Transverse colon (tissue), 4 donors: ENCODE measurements at regions not wholly inside any gene's neighbourhood (a gene's known extent, or its start where the extent isn't known, plus 50 kb on each side); places are given as distances from the start of the nearest gene placed in this dataset.
A peak's percentile ranks its signal among the peaks of the same experiment; 100 is the strongest.

ENCODE experiments used
- DNase-seq: peaks from one replicate; pipeline ENCODE4 v3.0.0-alpha.2; 2019
- H3K27ac ChIP-seq, 4 donors: fragments of 200-600 bp; sonication (generic); 2 replicates each; pipeline ENCODE4 v1.5.1; 2016 to 2018; ENCODE audit warnings: inconsistent platforms in 4 of 4
- H3K27me3 ChIP-seq: fragments of 200-600 bp; sonication (generic); 2 replicates; pipeline ENCODE4 v1.5.1; 2017; ENCODE audit warnings: inconsistent platforms
- H3K36me3 ChIP-seq, 4 donors: fragments of 200-600 bp; sonication (generic); 2 replicates each; pipeline ENCODE4 v1.5.1; 2017 to 2019; ENCODE audit warnings: inconsistent platforms in 4 of 4
- H3K4me1 ChIP-seq, 4 donors: fragments of 200-600 bp; sonication (generic); 2 replicates each; pipeline ENCODE4 v1.5.1; 2017 to 2020; ENCODE audit warnings: inconsistent platforms in 4 of 4
- H3K4me3 ChIP-seq, 4 donors: fragments of 200-600 bp; sonication (generic); 1 replicate in 1 of 4; 2 replicates in 3 of 4; pipeline versions ENCODE4 v1.5.1 to v1.6.1; 2017 to 2019; ENCODE audit warnings: inconsistent platforms in 4 of 4
- H3K9me3 ChIP-seq, 2 donors: fragments of 200-600 bp; sonication (generic); 2 replicates each; pipeline ENCODE4 v1.5.1; 2017 to 2019; ENCODE audit warnings: inconsistent platforms in 2 of 2
- CTCF ChIP-seq, 5 experiments: fragments of 200-600 bp in 3 of 5; fragments of 450-650 bp in 2 of 5; sonication (generic) in 3 of 5; IDR thresholded peaks; 1 replicate in 2 of 5; 2 replicates in 3 of 5; pipeline ENCODE4 v1.5.1; 2016 to 2017; ENCODE audit warnings: antibody characterized with exemption in 5 of 5, inconsistent platforms in 3 of 5, mild to moderate bottlenecking in 2 of 5, moderate library complexity in 1 of 5
- EP300 ChIP-seq: sonication (generic); formaldehyde crosslinking; IDR thresholded peaks from one replicate; pipeline ENCODE4 v1.6.1; 2017; ENCODE audit warnings: antibody characterized with exemption, low read depth
- POLR2A ChIP-seq: fragments of 450-650 bp; IDR thresholded peaks from one replicate; pipeline ENCODE4 v1.6.1; 2016; ENCODE audit warnings: antibody characterized with exemption, mild to moderate bottlenecking, moderate library complexity
- POLR2AphosphoS5 ChIP-seq, 3 donors: sonication (generic); formaldehyde crosslinking; IDR thresholded peaks; one replicate each; pipeline ENCODE4 v1.6.1; 2016; ENCODE audit warnings: antibody characterized with exemption in 3 of 3
- WGBS, 2 donors: methylation state at CpG; one replicate each; pipeline ENCODE4 v1.1.5; 2018; ENCODE audit warnings: low coverage in 1 of 2; 5-methylcytosine and 5-hydroxymethylcytosine counted together
- in situ Hi-C, 4 donors: fragments of 200-750 bp; cut with MboI; loops; one replicate each; pipeline versions ENCODE4 v1.15.0 to v1.15.1; 2017; ENCODE audit warnings: low sequenced_read_pairs in 3 of 4, low pct_ligation_motif_present in 1 of 4, low pct_unique_long_range_greater_than_20kb in 1 of 4
- intact Hi-C: fragments of 100-400 bp; cut with DNase I; formaldehyde crosslinking; loops from one replicate; pipeline ENCODE4 v1.15.1; 2023; ENCODE audit warnings: low total_unique reads

- 73 to 86% methylated on average over 2 to 4 of the region's 4 CpGs for WGBS, 2 donors
- H3K4me3 ChIP-seq: no peak overlapping the region
- no peak for TF ChIP-seq CTCF (IDR thresholded peaks at IDR 0.05)
- TF ChIP-seq POLR2AphosphoS5 (IDR thresholded peaks at IDR 0.05): no peak
- no peak for TF ChIP-seq POLR2A
- no peak for TF ChIP-seq EP300
- DNase-seq: no peak
- in situ Hi-C loops (no loop called here), intact Hi-C loops (no loop called here)
- H3K36me3 ChIP-seq: no peaks in the 10 kb centered on the region
- H3K27ac ChIP-seq: no peak overlapping the region
- H3K4me1 ChIP-seq: peaks cover 0 to 5% (median 0%) of the 10 kb centered on the region in 4 donors
- H3K27me3 ChIP-seq: no peaks in the 10 kb centered on the region
- no peaks in the 10 kb centered on the region for H3K9me3 ChIP-seq
Measured at GRCh38 chr5:56671571-56671970, 143.8 kb upstream of the MAP3K1 start.

DNA sequence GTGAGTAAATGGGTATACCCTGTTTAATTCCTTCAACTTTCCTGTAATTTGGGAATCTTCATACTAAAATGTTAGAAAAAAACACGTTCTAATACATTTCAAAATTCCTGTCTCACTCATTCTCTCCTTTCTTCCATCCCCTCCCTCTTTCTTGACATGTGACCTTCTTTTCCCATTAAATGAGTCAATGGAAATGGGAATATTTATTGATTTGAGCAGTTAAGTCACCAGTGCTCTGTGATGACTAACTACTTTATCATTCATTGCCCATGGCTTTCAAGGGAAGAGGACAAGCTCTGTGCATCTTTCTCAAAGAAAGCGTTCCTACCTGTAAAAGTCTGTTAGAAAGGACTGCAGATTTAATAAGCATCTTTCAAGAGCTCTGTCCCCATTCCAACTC lies 144.4 kb upstream of the MAP3K1 start:
- Histone ChIP-seq H3K4me3 (no peak overlapping the region), H3K4me1 (peaks cover 0 to 5% (median 0%) of the 10 kb centered on the region in 4 donors), H3K27ac (peak overlapping the region in 1 of 4 donors; percentile 22), H3K27me3 (no peaks in the 10 kb centered on the region), H3K36me3 (no peaks in the 10 kb centered on the region), H3K9me3 (no peaks in the 10 kb centered on the region)
- intact Hi-C loops: no loop called here
- TF ChIP-seq CTCF (IDR thresholded peaks at IDR 0.05) (no peak), POLR2AphosphoS5 (IDR thresholded peaks at IDR 0.05) (no peak), POLR2A (no peak), EP300 (no peak)
- in situ Hi-C loops: no loop called here
- DNase-seq: no peak
- WGBS, 2 donors: 95 to 100% methylated on average over 1 to 2 of the region's 2 CpGs

DNA sequence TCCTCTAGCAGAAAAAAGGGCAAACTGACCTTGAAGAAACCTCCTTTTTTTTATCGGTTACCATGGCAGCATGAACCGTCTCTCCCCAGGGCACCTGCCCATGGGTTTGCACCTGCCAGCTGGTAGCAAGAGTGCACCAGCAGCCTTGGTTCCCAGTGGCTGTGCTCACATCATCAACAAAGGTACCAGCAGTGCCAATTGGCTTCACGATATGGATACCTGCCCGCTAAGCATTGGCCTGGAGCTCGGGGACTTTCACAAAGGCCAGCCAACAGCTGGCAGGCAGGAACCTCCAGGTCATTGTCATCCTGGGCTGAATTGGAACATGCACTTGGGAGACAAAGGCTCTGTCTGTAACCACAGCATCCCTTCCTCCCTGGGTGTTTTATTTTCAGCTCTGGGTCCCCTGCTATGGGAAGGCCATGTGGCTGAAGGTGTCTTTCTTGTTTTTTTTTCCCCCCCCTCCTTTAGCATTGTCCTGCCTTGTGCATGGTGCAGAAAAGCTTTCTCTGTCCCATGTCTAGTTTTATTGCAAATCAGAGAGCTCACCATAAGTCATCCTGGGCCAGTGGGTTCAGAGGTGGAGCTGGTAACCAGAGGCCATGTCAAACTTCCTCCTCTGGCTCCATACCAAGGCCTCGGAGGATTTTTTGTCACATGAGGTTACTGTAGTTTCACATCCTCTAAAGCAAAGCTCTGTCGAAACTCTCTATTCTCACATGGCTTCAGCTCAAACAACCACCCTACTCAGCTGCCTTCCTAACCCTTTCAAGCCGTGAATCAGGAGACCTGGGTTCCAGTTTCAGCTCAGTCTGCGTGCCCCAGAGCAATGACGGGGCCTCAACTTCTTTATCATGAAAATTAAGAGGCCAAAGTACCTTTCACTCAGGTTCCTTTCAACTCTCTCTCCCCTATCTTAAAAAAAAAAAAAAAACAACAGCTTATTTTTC lies 145.5 kb upstream of the MAP3K1 start:
- Histone ChIP-seq H3K36me3 (no peaks in the 10 kb centered on the region), H3K4me3 (no peak overlapping the region), H3K27me3 (no peaks in the 10 kb centered on the region), H3K27ac (peak overlapping the region; percentile 15 to 70 (median 40)), H3K4me1 (peaks cover 0 to 5% (median 0%) of the 10 kb centered on the region in 4 donors), H3K9me3 (no peaks in the 10 kb centered on the region)
- DNase-seq: peak; percentile 71
- intact Hi-C loops: no loop called here
- WGBS, 2 donors: 70 to 73% methylated on average over 2 to 10 of the region's 10 CpGs
- in situ Hi-C loops: no loop called here
- TF ChIP-seq POLR2AphosphoS5 (IDR thresholded peaks at IDR 0.05): peak in 1 of 3 donors; percentile 13
- TF ChIP-seq EP300: no peak
- TF ChIP-seq POLR2A: no peak
- TF ChIP-seq CTCF (IDR thresholded peaks at IDR 0.05): no peak

GRCh38 chr5:56668996-56669395 lies 146.4 kb upstream of the MAP3K1 start:
- intact Hi-C loops: no loop called here
- no peaks in the 10 kb centered on the region for H3K36me3 ChIP-seq
- WGBS, 2 donors: 65 to 68% methylated on average over 4 to 5 of the region's 5 CpGs
- DNase-seq: no peak
- peak overlapping the region in 2 of 4 donors; percentile 15 to 70 for H3K27ac ChIP-seq
- in situ Hi-C loops: no loop called here
- no peaks in the 10 kb centered on the region for H3K27me3 ChIP-seq
- no peak overlapping the region for H3K4me3 ChIP-seq
- no peak for TF ChIP-seq POLR2AphosphoS5 (IDR thresholded peaks at IDR 0.05)
- TF ChIP-seq POLR2A: no peak
- TF ChIP-seq CTCF (IDR thresholded peaks at IDR 0.05): no peak
- TF ChIP-seq EP300: no peak
- H3K9me3 ChIP-seq: no peaks in the 10 kb centered on the region
- H3K4me1 ChIP-seq: peaks cover 0 to 5% (median 0%) of the 10 kb centered on the region in 4 donors
